IPS-NIHi7 (cell line): ENCODE measurements at regions not wholly inside any gene's neighbourhood (a gene's known extent, or its start where the extent isn't known, plus 50 kb on each side); places are given as distances from the start of the nearest gene placed in this dataset.
"Not testable (repeated sequence)": the region's sequence is repeated elsewhere in the genome, so short reads cannot be mapped to it uniquely, and the experiment has no call there.

Experiments
- DNase-seq: peaks from one replicate; pipeline ENCODE4 v3.0.0; 2012; ENCODE audit warnings: mixed read lengths; ENCODE audit errors: extremely low spot score

GRCh38 chr13:73520566-73521289, 461.9 kb downstream of the KLF5 start:
- DNase-seq, result no peak

- DNase-seq, result not testable (repeated sequence)
Observed at GRCh38 chr13:73520135-73520534, 461.3 kb downstream of the KLF5 start.

GRCh38 chr13:73519396-73520116, 460.8 kb downstream of the KLF5 start:
- DNase-seq, result no peak

GRCh38 chr13:73517766-73518165, 459.0 kb downstream of the KLF5 start:
- DNase-seq, result no peak

- no peak for DNase-seq
Observed at GRCh38 chr13:73516731-73517130, 457.9 kb downstream of the KLF5 start.

GRCh38 chr13:73514208-73514607, 455.4 kb downstream of the KLF5 start:
- DNase-seq, result no peak

- DNase-seq, result no peak
Observed at GRCh38 chr13:73513751-73514150, 454.9 kb downstream of the KLF5 start.

- no peak for DNase-seq
Observed at GRCh38 chr13:73508841-73509240, 450.0 kb downstream of the KLF5 start.

- no peak for DNase-seq
Observed at GRCh38 chr13:73505376-73505890, 446.6 kb downstream of the KLF5 start.

- no peak for DNase-seq
Observed at GRCh38 chr13:73499695-73500094, 440.9 kb downstream of the KLF5 start.

- DNase-seq, result no peak
Observed at GRCh38 chr13:73497430-73497829, 438.6 kb downstream of the KLF5 start.

GRCh38 chr13:73496711-73497110, 437.9 kb downstream of the KLF5 start:
- DNase-seq, result no peak

GRCh38 chr13:73492811-73493210, 434.0 kb downstream of the KLF5 start:
- DNase-seq, result no peak

GRCh38 chr13:73482556-73482955, 423.8 kb downstream of the KLF5 start:
- DNase-seq, result no peak

GRCh38 chr13:73481886-73482445, 423.2 kb downstream of the KLF5 start:
- no peak for DNase-seq

GRCh38 chr13:73480779-73481559, 422.2 kb downstream of the KLF5 start:
- DNase-seq, result no peak

GRCh38 chr13:73479856-73480255, 421.1 kb downstream of the KLF5 start:
- DNase-seq, result no peak

GRCh38 chr13:73479351-73479750, 420.5 kb downstream of the KLF5 start:
- no peak for DNase-seq

GRCh38 chr13:73477441-73477840, 418.6 kb downstream of the KLF5 start:
- DNase-seq, result no peak

GRCh38 chr13:73473016-73473415, 414.2 kb downstream of the KLF5 start:
- no peak for DNase-seq

- DNase-seq, result no peak
Observed at GRCh38 chr13:73467125-73467524, 408.3 kb downstream of the KLF5 start.

- no peak for DNase-seq
Observed at GRCh38 chr13:73466561-73466960, 407.8 kb downstream of the KLF5 start.
